RWPE2 (cell line): ENCODE measurements at regions not wholly inside any gene's neighbourhood (a gene's known extent, or its start where the extent isn't known, plus 50 kb on each side); places are given as distances from the start of the nearest gene placed in this dataset.

Experiments
- ATAC-seq: fragments of 200-7000 bp; cut with Tn5 transposase; 3 replicates; pipeline ENCODE4 v1.9.1; 2021; ENCODE audit warnings: low read depth
- DNase-seq: peaks from one replicate; pipeline ENCODE4 v3.0.0-alpha.2; 2020; ENCODE audit warnings: low spot score
- H3K27ac ChIP-seq: fragments of 450-650 bp; 2 replicates; pipeline ENCODE4 v1.5.1; 2017; ENCODE audit warnings: mild to moderate bottlenecking; ENCODE audit not compliant: poor library complexity, severe bottlenecking
- H3K27me3 ChIP-seq: fragments of 250-450 bp; sonication (Bioruptor Pico); 2 replicates; pipeline ENCODE4 v1.5.1; 2021; ENCODE audit warnings: mild to moderate bottlenecking, moderate library complexity; ENCODE audit not compliant: insufficient read depth, poor library complexity, severe bottlenecking
- H3K36me3 ChIP-seq: fragments of 250-450 bp; sonication (Bioruptor Pico); 2 replicates; pipeline ENCODE4 v1.5.1; 2020; ENCODE audit warnings: low read depth, mild to moderate bottlenecking, moderate library complexity
- H3K4me1 ChIP-seq: fragments of 250-450 bp; sonication (Bioruptor Pico); 2 replicates; pipeline ENCODE4 v1.5.1; 2021; ENCODE audit warnings: mild to moderate bottlenecking, moderate library complexity; ENCODE audit not compliant: insufficient read depth, poor library complexity, severe bottlenecking
- H3K4me3 ChIP-seq: fragments of 250-450 bp; sonication (Bioruptor Pico); 2 replicates; pipeline ENCODE4 v1.5.1; 2021; ENCODE audit warnings: mild to moderate bottlenecking, moderate library complexity; ENCODE audit not compliant: severe bottlenecking
- H3K9me3 ChIP-seq: fragments of 250-450 bp; sonication (Bioruptor Pico); 2 replicates; pipeline ENCODE4 v1.5.1; 2021; ENCODE audit warnings: mild to moderate bottlenecking, moderate library complexity; ENCODE audit not compliant: severe bottlenecking
- CTCF ChIP-seq: fragments of 450-650 bp; IDR thresholded peaks from one replicate; pipeline ENCODE4 v1.5.1; 2017; ENCODE audit warnings: mild to moderate bottlenecking, moderate library complexity; ENCODE audit not compliant: poor library complexity, severe bottlenecking

DNA sequence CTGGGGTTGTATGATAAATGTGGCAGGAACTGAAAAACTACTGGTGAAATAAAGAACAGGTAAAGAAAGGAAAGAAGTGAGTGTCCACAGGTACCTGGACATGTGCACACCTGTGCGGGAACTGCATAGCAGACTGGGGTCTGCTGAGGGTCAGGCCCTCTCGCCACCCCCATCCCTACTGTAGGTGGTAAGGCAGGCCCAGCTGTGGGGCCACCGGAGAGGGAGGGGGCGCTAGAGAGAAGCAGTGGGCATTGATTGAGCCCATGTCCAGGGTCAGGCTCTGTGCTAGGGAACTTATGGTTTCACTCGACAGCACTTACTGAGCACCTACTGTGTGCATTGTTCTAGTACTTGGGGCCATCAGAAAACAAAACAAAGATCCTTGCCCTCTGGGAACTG is 400.5 kb downstream of the MATN1 start:
- Histone ChIP-seq H3K4me3 (no peak overlapping the region), H3K27me3 (peaks cover 2% of the 10 kb centered on the region), H3K9me3 (no peaks in the 10 kb centered on the region), H3K36me3 (no peaks in the 10 kb centered on the region), H3K27ac (no peak overlapping the region), H3K4me1 (no peaks in the 10 kb centered on the region)
- ATAC-seq (no peak), DNase-seq (no peak)
- no peak for TF ChIP-seq CTCF

DNA sequence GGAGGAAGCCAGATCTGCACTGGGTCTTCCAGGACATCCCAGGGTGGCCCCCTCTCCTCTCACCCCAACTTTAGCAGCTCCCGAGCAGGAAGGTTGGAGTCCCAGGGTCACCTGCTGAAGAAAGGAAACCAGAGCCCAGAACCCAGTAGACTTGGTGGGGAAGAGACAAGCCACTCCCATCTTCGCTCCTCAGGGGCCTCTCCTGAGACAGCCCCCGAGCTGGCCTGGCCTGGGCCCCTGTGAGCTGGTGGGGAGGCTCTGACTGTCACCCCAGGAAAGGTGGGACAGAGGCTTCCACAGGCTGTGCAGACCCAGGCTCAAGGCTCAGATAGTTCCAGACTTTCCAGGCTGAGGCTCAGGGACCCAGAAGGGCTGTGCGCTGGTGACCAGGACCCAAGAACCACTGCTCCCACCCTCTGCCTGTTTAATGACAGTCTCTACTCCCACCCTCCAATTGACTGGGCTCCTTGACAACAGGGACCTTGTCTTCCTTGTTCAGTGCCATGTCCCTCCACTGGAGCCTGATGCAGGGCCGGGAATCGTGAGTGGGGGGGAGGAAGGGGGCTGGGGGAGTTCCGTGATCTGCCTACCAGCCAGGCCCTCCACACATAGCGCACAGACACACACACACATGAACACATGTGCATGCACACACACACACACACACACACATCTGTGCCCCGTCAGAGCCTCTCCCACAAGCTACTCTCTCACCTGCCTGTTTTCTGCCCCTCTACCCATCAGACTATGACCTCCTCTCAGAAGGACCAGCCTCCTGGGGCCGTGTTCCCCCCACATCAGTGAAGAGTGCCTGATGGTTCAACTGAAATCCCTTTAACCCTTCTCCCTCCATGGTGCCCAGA is 401.2 kb downstream of the MATN1 start:
- H3K4me3 ChIP-seq: no peak overlapping the region
- H3K4me1 ChIP-seq: no peaks in the 10 kb centered on the region
- no peak overlapping the region for H3K27ac ChIP-seq
- no peaks in the 10 kb centered on the region for H3K9me3 ChIP-seq
- no peak for ATAC-seq
- no peak for DNase-seq
- no peaks in the 10 kb centered on the region for H3K36me3 ChIP-seq
- TF ChIP-seq CTCF: no peak
- peaks cover 2% of the 10 kb centered on the region for H3K27me3 ChIP-seq

DNA sequence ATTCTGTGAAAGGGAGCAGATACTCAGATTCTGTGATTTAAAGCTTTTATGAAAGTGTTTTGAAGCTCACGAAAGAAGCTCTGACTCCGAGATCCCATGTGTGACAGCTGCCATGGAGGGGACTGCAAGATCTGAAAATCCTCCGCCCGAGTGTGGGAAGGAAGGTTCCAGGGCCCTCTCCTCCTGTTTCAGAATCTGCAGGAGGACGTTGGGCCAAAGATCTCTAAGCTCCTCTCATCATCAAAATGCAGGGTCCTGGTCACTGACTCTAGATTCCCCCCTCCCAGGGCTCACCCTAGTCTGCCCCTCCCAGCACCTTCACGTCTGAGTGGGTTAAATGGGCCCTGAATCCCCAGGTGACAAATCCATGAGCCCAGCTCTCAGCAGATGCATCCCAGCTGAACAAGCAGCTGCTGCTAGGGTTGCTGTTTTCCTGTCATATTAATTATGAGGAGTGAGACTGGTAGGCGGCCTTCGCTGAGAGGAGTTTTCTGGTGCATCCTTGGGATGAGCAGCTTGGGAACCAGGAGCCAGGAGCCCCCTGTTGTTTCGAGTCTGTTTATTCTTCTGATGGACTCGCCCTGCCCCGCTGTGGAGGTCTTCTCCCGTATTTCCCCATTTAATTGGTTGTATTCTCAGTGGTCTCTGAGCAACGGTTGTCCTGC is 402.0 kb downstream of the MATN1 start:
- Histone ChIP-seq H3K36me3 (no peaks in the 10 kb centered on the region), H3K4me3 (no peak overlapping the region), H3K4me1 (no peaks in the 10 kb centered on the region), H3K9me3 (no peaks in the 10 kb centered on the region), H3K27ac (no peak overlapping the region), H3K27me3 (peaks cover 2% of the 10 kb centered on the region)
- ATAC-seq (no peak), DNase-seq (no peak)
- no peak for TF ChIP-seq CTCF

DNA sequence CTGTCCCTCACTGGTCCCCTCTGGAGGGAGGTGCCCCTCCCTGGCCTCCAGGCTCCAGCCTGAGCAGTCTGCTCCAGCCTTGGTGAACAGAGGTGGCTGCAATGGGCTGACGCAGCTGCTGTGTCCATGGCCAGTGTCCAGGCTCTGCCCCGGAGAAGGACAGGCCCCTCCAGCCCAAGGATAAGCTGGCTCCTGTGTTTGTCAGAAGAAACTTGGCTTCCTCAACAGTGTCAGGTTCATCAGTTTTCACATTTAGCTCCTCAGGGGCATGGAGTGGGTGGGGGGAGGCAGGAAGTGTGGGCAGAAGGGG is 402.8 kb downstream of the MATN1 start:
- Histone ChIP-seq H3K4me3 (no peak overlapping the region), H3K9me3 (no peaks in the 10 kb centered on the region), H3K27ac (no peak overlapping the region), H3K27me3 (peaks cover 2% of the 10 kb centered on the region), H3K36me3 (no peaks in the 10 kb centered on the region), H3K4me1 (no peaks in the 10 kb centered on the region)
- no peak for ATAC-seq
- TF ChIP-seq CTCF: no peak
- no peak for DNase-seq
